Posterior vena cava (tissue), 2 donors: ENCODE measurements at regions not wholly inside any gene's neighbourhood (a gene's known extent, or its start where the extent isn't known, plus 50 kb on each side); places are given as distances from the start of the nearest gene placed in this dataset.
"Not testable (repeated sequence)": the region's sequence is repeated elsewhere in the genome, so short reads cannot be mapped to it uniquely, and the experiment has no call there.

Experiments used
- DNase-seq: peaks from one replicate; pipeline ENCODE4 v3.0.0-alpha.2; 2020; ENCODE audit warnings: low spot score
- intact Hi-C, 2 donors: fragments of 100-400 bp; cut with DNase I; formaldehyde crosslinking; loops; one replicate each; pipeline versions ENCODE4 v1.14.1 to v1.14.2; 2022 to 2023
- donor health status: DM: yes; HTN: yes; CAD: no.
- donor health status: DM: yes; HTN: yes; CAD: no.

GRCh38 chr7:130789436-130789835 lies 55.4 kb upstream of the KLF14 start:
- no peak for DNase-seq
- intact Hi-C loops = no loop called here

GRCh38 chr7:130791746-130792145 lies 57.7 kb upstream of the KLF14 start:
- intact Hi-C loops = no loop called here
- DNase-seq = no peak

GRCh38 chr7:130793855-130794618 lies 60.0 kb upstream of the KLF14 start:
- DNase-seq = no peak
- intact Hi-C loops = no loop called here

- DNase-seq = no peak
- intact Hi-C loops = no loop called here
Measured at GRCh38 chr7:130794619-130794922, 60.6 kb upstream of the KLF14 start.

- intact Hi-C loops, DNase-seq: not testable (repeated sequence)
Measured at GRCh38 chr7:130796425-130796824, 62.4 kb upstream of the KLF14 start.

GRCh38 chr7:130803127-130803526 lies 69.1 kb upstream of the KLF14 start:
- intact Hi-C loops = no loop called here
- no peak for DNase-seq

GRCh38 chr7:130804220-130804619 lies 70.2 kb upstream of the KLF14 start:
- intact Hi-C loops = no loop called here
- DNase-seq = no peak

- intact Hi-C loops, DNase-seq: not testable (repeated sequence)
Measured at GRCh38 chr7:130812819-130813218, 78.8 kb upstream of the KLF14 start.

GRCh38 chr7:130814778-130815335 lies 80.8 kb upstream of the KLF14 start:
- intact Hi-C loops = no loop called here
- no peak for DNase-seq

GRCh38 chr7:130818056-130818455 lies 84.0 kb upstream of the KLF14 start:
- intact Hi-C loops = no loop called here
- no peak for DNase-seq

- intact Hi-C loops = no loop called here
- DNase-seq = no peak
Measured at GRCh38 chr7:130821864-130822263, 87.9 kb upstream of the KLF14 start.

GRCh38 chr7:130822642-130823041 lies 88.6 kb upstream of the KLF14 start:
- no peak for DNase-seq
- intact Hi-C loops = no loop called here

GRCh38 chr7:130823060-130823459 lies 89.1 kb upstream of the KLF14 start:
- intact Hi-C loops = no loop called here
- DNase-seq = no peak

- no peak for DNase-seq
- intact Hi-C loops = no loop called here
Measured at GRCh38 chr7:130825819-130826218, 91.8 kb upstream of the KLF14 start.

- intact Hi-C loops = no loop called here
- DNase-seq = no peak
Measured at GRCh38 chr7:130829415-130829814, 95.4 kb upstream of the KLF14 start.

- intact Hi-C loops = no loop called here
- no peak for DNase-seq
Measured at GRCh38 chr7:130831322-130831721, 97.3 kb upstream of the KLF14 start.

- DNase-seq = no peak
- intact Hi-C loops = no loop called here
Measured at GRCh38 chr7:130831817-130832481, 97.9 kb upstream of the KLF14 start.

- DNase-seq = no peak
- intact Hi-C loops = no loop called here
Measured at GRCh38 chr7:130838738-130839137, 104.7 kb upstream of the KLF14 start.

GRCh38 chr7:130840599-130840998 lies 106.6 kb upstream of the KLF14 start:
- intact Hi-C loops = no loop called here
- no peak for DNase-seq

- intact Hi-C loops = no loop called here
Measured at GRCh38 chr7:130841416-130841815, 107.4 kb upstream of the KLF14 start.

GRCh38 chr7:130843703-130844102 lies 109.7 kb upstream of the KLF14 start:
- no peak for DNase-seq
- intact Hi-C loops = no loop called here

More at GRCh38 chr7:130841416-130841815, 107.4 kb upstream of the KLF14 start:
- DNase-seq = no peak
